ENCODE measurements at regions not wholly inside any gene's neighbourhood (a gene's known extent, or its start where the extent isn't known, plus 50 kb on each side); places are given as distances from the start of the nearest gene placed in this dataset.

GRCh38 chr11:104738208-104738607, 160.1 kb downstream of the CASP12 start:
- TF ChIP-seq CTCF (IDR thresholded peaks at IDR 0.05) = no peak
- TF ChIP-seq EZH2 (IDR thresholded peaks at IDR 0.05) = no peak
